T1000 (cell line): ENCODE measurements at regions not wholly inside any gene's neighbourhood (a gene's known extent, or its start where the extent isn't known, plus 50 kb on each side); places are given as distances from the start of the nearest gene placed in this dataset.
"Not testable (repeated sequence)": the region's sequence is repeated elsewhere in the genome, so short reads cannot be mapped to it uniquely, and the experiment has no call there.

Experiments used
- DNase-seq: peaks from one replicate; lab custom pipeline; 2025; ENCODE audit warnings: mixed read lengths; lab: John Stamatoyannopoulos, UW

GRCh38 chr4:111037591-111038360 is 414.9 kb upstream of the PITX2 start:
- DNase-seq = no peak

GRCh38 chr4:111040904-111041303 is 418.0 kb upstream of the PITX2 start:
- no peak for DNase-seq

- DNase-seq = no peak
Observed at GRCh38 chr4:111043286-111043685, 420.4 kb upstream of the PITX2 start.

- no peak for DNase-seq
Observed at GRCh38 chr4:111045992-111046391, 423.1 kb upstream of the PITX2 start.

- no peak for DNase-seq
Observed at GRCh38 chr4:111046811-111047210, 423.9 kb upstream of the PITX2 start.

GRCh38 chr4:111048316-111048715 is 425.4 kb upstream of the PITX2 start:
- no peak for DNase-seq

- peak; percentile 41 for DNase-seq
Observed at GRCh38 chr4:111064342-111064993, 441.6 kb upstream of the PITX2 start.

GRCh38 chr4:111066001-111066400 is 443.1 kb upstream of the PITX2 start:
- DNase-seq = no peak

- no peak for DNase-seq
Observed at GRCh38 chr4:111066447-111066846, 443.6 kb upstream of the PITX2 start.

GRCh38 chr4:111066887-111067286 is 444.0 kb upstream of the PITX2 start:
- peak; percentile 37 for DNase-seq

GRCh38 chr4:111068883-111069282 is 446.0 kb upstream of the PITX2 start:
- DNase-seq = no peak

GRCh38 chr4:111070390-111070789 is 447.5 kb upstream of the PITX2 start:
- DNase-seq = no peak

- DNase-seq = no peak
Observed at GRCh38 chr4:111074523-111075114, 451.7 kb upstream of the PITX2 start.

GRCh38 chr4:111076299-111076698 is 453.4 kb upstream of the PITX2 start:
- not testable (repeated sequence) for DNase-seq

GRCh38 chr4:111108153-111108552 is 485.3 kb upstream of the PITX2 start:
- DNase-seq = no peak

- DNase-seq = no peak
Observed at GRCh38 chr4:111113591-111113990, 490.7 kb upstream of the PITX2 start.

GRCh38 chr4:111115881-111116280 is 493.0 kb upstream of the PITX2 start:
- DNase-seq = no peak

GRCh38 chr4:111120191-111120590 is 497.3 kb upstream of the PITX2 start:
- no peak for DNase-seq

GRCh38 chr4:111126340-111126739 is 503.5 kb upstream of the PITX2 start:
- no peak for DNase-seq

GRCh38 chr4:111127841-111128240 is 505.0 kb upstream of the PITX2 start:
- DNase-seq = no peak

- DNase-seq = no peak
Observed at GRCh38 chr4:111128327-111128726, 505.4 kb upstream of the PITX2 start.

GRCh38 chr4:111136438-111136837 is 513.6 kb upstream of the PITX2 start:
- no peak for DNase-seq

GRCh38 chr4:111136967-111137366 is 514.1 kb upstream of the PITX2 start:
- DNase-seq = no peak
